Fibroblast of villous mesenchyme (primary cell): ENCODE measurements at regions not wholly inside any gene's neighbourhood (a gene's known extent, or its start where the extent isn't known, plus 50 kb on each side); places are given as distances from the start of the nearest gene placed in this dataset.

Experiments used
- DNase-seq: peaks from one replicate; pipeline ENCODE4 v3.0.0-alpha.2; 2010; ENCODE audit warnings: low read depth
- H3K4me3 ChIP-seq: 2 replicates; pipeline ENCODE4 v1.5.1; 2011; ENCODE audit warnings: low read depth, mild to moderate bottlenecking, low read length
- CTCF ChIP-seq: IDR thresholded peaks from 2 replicates; pipeline ENCODE4 v1.5.1; 2012; ENCODE audit warnings: low read depth, mild to moderate bottlenecking, low read length; ENCODE audit not compliant: insufficient read depth

- H3K4me3 ChIP-seq, result no peak overlapping the region
- no peak for TF ChIP-seq CTCF
- DNase-seq, result peak; percentile 0
These were observed 69.0 kb downstream of the ID4 start for GRCh38 chr6:19906171-19906570.

- no peak overlapping the region for H3K4me3 ChIP-seq
- no peak for TF ChIP-seq CTCF
- no peak for DNase-seq
These were observed 74.1 kb downstream of the ID4 start for GRCh38 chr6:19911223-19911622.

GRCh38 chr6:19918436-19918835 is 81.3 kb downstream of the ID4 start:
- TF ChIP-seq CTCF, result no peak
- no peak for DNase-seq

GRCh38 chr6:19921786-19922185 is 84.6 kb downstream of the ID4 start:
- H3K4me3 ChIP-seq, result no peak overlapping the region
- TF ChIP-seq CTCF, result no peak
- DNase-seq, result no peak

More at GRCh38 chr6:19918436-19918835, 81.3 kb downstream of the ID4 start:
- no peak overlapping the region for H3K4me3 ChIP-seq

- no peak for TF ChIP-seq CTCF
- no peak for DNase-seq
- H3K4me3 ChIP-seq, result no peak overlapping the region
These were observed 88.4 kb downstream of the ID4 start for GRCh38 chr6:19925533-19925932.

- no peak for TF ChIP-seq CTCF
- no peak overlapping the region for H3K4me3 ChIP-seq
- DNase-seq, result no peak
These were observed 91.3 kb downstream of the ID4 start for GRCh38 chr6:19928461-19928860.

GRCh38 chr6:19929312-19929711 is 92.1 kb downstream of the ID4 start:
- TF ChIP-seq CTCF, result no peak
- H3K4me3 ChIP-seq, result no peak overlapping the region
- DNase-seq, result no peak
